Panc1 (cell line): ENCODE measurements at regions not wholly inside any gene's neighbourhood (a gene's known extent, or its start where the extent isn't known, plus 50 kb on each side); places are given as distances from the start of the nearest gene placed in this dataset.

Experiments used
- POLR2AphosphoS5 ChIP-seq: IDR thresholded peaks from 2 replicates; pipeline ENCODE4 v1.6.1; 2012; ENCODE audit warnings: mild to moderate bottlenecking, low read depth, low read length, moderate library complexity
- REST ChIP-seq, 2 experiments: IDR thresholded peaks; 2 replicates each; pipeline ENCODE4 v1.6.1; 2011 to 2012; ENCODE audit warnings: low read depth in 2 of 2, control low read depth in 1 of 2, low read length in 1 of 2, mild to moderate bottlenecking in 1 of 2, moderate library complexity in 1 of 2; ENCODE audit not compliant: insufficient read depth in 1 of 2
- SIN3A ChIP-seq: IDR thresholded peaks from 2 replicates; pipeline ENCODE4 v1.6.1; 2012; ENCODE audit warnings: low read depth, mild to moderate bottlenecking, low read length, moderate library complexity, borderline replicate concordance; ENCODE audit not compliant: insufficient read depth
- TCF7L2 ChIP-seq: IDR thresholded peaks from 2 replicates; pipeline ENCODE4 v1.6.1; 2011; ENCODE audit warnings: mild to moderate bottlenecking, low read depth, low read length, inconsistent platforms
- TF ChIP-seq, protein P1 (sequence below): fragments of 450-650 bp; IDR thresholded peaks from 2 replicates; pipeline ENCODE4 v1.5.1; 2017; ENCODE audit warnings: mild to moderate bottlenecking

GRCh38 chr15:98506172-98506571, 142.2 kb upstream of the IGF1R start:
- TF ChIP-seq, protein P1, sequence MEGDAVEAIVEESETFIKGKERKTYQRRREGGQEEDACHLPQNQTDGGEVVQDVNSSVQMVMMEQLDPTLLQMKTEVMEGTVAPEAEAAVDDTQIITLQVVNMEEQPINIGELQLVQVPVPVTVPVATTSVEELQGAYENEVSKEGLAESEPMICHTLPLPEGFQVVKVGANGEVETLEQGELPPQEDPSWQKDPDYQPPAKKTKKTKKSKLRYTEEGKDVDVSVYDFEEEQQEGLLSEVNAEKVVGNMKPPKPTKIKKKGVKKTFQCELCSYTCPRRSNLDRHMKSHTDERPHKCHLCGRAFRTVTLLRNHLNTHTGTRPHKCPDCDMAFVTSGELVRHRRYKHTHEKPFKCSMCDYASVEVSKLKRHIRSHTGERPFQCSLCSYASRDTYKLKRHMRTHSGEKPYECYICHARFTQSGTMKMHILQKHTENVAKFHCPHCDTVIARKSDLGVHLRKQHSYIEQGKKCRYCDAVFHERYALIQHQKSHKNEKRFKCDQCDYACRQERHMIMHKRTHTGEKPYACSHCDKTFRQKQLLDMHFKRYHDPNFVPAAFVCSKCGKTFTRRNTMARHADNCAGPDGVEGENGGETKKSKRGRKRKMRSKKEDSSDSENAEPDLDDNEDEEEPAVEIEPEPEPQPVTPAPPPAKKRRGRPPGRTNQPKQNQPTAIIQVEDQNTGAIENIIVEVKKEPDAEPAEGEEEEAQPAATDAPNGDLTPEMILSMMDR, result no peak
- TF ChIP-seq SIN3A (no peak), REST (IDR thresholded peaks at IDR 0.05; ENCODE audit: insufficient read depth in 1 of 2, low read depth in 2 of 2, low read length in 1 of 2) (no peak), TCF7L2 (no peak), POLR2AphosphoS5 (no peak)
